NCI-H2029 treated with DMSO at 0.1 percent for 48 hours (cell line): ENCODE measurements at regions not wholly inside any gene's neighbourhood (a gene's known extent, or its start where the extent isn't known, plus 50 kb on each side); places are given as distances from the start of the nearest gene placed in this dataset.
"Not testable (repeated sequence)": the region's sequence is repeated elsewhere in the genome, so short reads cannot be mapped to it uniquely, and the experiment has no call there.

ENCODE experiments used
- DNase-seq: peaks from one replicate; lab custom pipeline; 2025; lab: John Stamatoyannopoulos, UW

- no peak for DNase-seq
Observed at GRCh38 chr9:80732506-80732905, 956.8 kb downstream of the TLE1 start.

DNA sequence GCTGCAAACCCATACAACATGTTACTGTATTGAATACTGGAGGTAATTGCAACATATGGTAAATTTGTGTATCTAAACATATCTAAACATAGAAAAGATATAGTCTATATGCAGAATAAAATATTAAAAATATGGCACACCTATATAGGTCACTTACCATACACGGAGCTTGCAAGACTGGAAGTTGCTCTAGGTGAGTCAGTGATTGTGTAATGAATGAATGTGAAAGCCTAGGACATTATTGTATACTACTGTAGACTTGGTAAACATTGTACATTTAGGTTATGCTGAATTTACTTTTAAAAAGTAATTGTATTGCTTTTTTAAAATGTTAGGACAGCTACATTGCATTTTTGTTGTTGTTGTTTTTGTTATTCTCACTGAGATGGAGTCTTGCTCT is 968.8 kb downstream of the TLE1 start:
- DNase-seq = no peak

GRCh38 chr9:80707120-80707519 is 982.2 kb downstream of the TLE1 start:
- DNase-seq = no peak

- DNase-seq = no peak
Observed at GRCh38 chr9:80701061-80701460, 988.3 kb downstream of the TLE1 start.

GRCh38 chr9:80699511-80699998 is 989.8 kb downstream of the TLE1 start:
- DNase-seq = no peak

DNA sequence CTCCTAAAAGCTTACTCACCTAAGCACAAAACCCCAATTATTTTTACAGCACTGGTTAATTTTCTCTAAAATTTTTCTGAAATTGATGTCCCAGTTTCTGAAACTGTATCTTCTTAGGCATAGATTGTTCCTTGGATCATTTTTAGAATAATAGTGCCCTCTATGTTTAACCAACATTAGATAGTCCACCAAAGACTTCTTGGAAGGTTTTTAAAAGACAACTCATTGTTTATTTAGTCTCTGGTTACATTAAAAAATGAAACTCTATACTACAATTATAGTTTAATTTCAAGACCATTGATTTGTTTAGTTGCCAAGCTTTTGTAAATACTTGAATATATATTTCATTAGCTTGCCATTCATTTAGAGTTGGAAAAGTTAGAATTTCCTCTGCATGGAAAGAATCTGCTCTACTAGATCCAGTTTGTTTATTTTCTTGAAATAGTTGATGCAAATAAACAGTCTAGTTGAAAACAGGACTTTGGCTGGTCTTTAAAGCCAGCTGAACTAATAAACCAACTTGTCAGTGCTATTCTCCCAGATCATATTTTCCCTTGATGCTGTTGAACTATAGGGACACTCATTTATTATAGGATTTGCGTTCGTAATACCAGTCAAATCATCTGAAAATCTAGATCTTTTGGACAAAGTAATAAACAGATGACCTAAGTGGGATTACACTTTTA is 990.5 kb downstream of the TLE1 start:
- DNase-seq = no peak

DNA sequence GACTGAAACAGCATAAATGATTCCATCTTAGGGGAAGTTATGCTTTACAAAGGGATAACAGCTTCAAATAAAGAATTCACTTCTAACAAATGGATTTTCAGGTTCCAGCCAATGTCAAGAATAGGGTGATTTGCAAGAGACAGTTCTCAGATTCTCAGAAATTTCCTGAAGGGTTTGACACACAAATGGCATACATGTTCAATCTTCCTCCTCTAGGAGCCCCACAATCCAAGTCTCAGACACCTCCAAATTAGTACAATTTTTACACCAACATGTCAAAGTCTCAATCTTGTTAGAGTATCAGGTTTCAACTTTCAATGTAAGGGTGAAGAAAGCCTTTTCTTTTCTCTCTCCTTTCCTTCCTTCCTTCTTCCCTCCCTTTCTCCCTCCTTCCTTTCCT is 996.6 kb downstream of the TLE1 start:
- DNase-seq = no peak

DNA sequence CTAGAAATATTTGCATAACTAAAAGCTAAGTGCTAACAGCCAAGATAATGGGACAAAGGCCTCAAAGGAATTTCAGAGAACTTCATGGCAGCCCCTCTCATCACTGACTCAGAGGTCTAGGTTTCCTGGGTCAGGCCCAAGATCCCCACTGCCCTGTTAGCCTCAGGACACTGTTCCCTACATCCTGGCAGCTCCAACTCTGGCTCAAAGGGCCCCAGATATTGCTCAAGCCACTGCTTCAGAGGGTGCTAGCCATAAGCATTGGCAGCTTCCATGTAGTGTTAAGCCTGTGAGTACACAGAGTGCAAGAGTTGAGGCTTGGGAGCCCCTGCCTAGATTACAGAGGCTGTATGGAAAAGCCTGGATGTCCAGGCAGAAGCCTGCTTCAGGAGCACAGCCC is 998.1 kb downstream of the TLE1 start:
- no peak for DNase-seq

- no peak for DNase-seq
Observed at GRCh38 chr9:80690349-80690939, 998.9 kb downstream of the TLE1 start.

DNA sequence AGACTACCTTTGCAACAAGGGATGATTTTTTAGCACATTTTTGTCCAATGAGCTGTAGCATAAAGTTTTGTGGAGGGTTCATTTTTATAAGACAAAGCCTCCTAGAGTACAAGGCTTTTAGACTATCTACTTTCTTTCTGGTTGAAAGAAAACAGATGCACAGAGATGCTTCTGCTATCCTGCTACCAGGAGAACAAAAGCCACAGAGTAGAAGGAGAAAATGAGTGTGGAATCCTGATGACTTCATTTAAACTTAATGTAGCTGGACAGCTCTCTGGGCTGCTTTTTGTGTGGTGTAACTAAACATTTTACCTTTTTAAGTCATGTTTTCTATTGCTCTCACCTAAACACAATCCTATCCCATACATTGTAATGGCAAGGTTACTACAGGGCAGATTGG is 1009.4 kb downstream of the TLE1 start:
- no peak for DNase-seq

DNA sequence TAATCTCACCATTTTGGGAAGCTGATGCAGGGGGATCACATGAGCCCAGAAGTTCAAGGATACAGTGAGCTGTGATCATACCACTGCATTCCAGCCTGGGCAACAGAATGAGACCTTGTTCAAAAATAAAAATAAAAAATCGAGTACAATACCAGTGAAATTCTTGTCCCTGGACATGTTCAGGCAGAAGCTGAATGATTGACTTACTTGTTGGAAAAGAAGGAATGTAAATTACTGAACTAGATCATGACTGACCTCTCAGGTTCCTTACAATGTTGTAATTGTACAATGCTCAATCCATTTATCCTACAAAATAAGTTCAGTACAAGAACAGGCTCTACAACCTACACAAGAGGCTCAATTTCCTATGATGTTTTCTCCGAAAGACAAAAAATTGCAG is 1010.4 kb downstream of the TLE1 start:
- no peak for DNase-seq

DNA sequence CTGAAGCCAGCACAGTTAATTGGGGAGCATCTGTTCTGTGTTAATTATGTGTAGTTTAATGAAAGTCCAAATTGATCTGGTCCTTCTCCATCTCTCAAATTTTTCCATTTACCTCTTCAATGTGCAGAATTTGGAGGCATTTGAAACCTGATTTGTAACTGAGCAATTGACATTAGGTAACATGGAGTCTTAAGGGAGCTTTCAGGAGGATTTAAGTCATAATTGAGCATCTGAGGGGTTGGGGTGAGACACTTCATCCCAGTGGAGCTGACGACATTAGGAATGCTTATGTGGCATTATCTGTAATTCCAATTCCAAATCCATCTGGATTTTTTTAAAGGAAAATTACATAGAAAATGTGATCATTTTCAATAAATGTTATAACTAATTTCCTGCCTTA is 1015.9 kb downstream of the TLE1 start:
- DNase-seq = no peak

GRCh38 chr9:80665479-80665878 is 1023.9 kb downstream of the TLE1 start:
- DNase-seq = no peak

DNA sequence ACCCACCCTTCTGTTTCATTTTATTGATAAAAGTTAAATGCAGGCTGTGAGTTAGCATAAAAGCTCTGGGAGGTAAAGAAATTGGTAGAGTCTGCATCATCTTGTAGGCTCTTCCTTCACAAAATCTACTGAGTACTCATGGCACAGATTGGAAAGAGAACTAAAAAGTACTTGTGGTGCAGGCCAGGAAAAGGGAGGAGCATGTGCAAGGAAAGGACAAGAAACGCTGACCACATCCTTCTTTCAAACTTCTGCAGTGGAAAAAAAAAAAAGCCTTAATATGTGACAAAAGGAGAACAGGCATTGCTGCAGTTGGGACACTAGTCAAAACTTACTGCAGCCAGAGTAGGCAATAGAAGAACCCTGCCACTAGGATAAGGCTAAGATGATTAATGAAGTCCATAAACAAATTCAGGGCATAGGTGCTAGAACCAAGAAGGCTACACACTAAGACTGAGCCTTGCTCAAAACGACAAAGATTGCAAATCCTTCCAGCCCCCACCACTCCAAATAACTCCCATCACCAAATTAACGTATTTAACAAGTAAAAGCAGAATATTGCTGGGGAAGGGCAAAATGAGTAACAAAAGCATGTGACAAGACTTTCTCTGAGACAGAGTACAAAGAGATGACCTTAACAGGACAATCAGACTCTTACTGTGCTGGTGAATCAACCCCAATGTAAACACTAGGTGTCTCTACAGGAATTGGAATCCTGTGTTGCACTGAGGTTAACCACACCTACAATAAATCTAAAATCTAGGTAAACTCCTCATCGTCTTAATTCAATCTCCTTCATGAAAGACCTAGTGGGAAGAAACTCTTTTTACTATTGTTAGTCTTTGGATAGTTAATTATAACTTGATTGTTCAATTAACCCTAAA is 1024.8 kb downstream of the TLE1 start:
- DNase-seq = no peak

- not testable (repeated sequence) for DNase-seq
Observed at GRCh38 chr9:80659751-80660150, 1029.6 kb downstream of the TLE1 start.

DNA sequence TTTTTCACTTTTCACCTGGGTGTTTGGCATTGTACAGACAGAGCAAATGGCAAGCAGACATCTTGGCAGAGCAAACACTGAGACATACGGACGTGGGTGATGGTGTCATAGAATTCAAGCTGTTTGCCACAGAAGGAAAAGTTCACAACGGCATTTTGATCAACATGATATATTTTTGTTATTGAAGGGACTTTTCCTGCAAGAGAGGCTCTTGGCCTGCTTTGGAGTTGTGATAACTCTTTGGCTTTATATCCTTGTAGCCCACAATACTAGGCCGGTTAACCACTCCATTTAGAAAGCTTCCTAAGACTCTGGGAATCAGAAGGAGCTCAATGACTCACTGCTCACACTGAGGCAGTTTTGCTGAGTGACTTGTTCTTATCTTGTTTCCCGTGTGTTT is 1038.3 kb downstream of the TLE1 start:
- no peak for DNase-seq

DNA sequence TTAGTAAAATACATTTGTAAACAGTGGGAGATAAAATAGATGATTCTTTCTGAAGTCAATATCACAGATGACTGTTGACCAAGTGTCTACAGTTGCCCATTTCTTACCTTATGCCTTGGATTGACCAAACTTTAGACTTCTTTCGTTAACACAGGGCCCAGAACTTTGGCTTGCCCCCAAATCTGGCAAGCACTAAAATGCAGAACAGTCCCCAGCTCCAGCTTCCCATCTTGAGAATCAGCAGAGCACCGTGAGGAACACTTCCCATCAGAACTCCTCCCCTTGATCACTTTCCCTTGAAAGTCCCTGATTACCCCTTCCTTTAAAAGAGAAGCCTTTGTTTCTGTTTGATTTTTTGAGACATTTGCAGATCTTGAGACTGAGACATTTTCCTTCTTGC is 1039.9 kb downstream of the TLE1 start:
- no peak for DNase-seq

- DNase-seq = no peak
Observed at GRCh38 chr9:80649001-80649420, 1040.3 kb downstream of the TLE1 start.

- no peak for DNase-seq
Observed at GRCh38 chr9:80648336-80648735, 1041.0 kb downstream of the TLE1 start.

DNA sequence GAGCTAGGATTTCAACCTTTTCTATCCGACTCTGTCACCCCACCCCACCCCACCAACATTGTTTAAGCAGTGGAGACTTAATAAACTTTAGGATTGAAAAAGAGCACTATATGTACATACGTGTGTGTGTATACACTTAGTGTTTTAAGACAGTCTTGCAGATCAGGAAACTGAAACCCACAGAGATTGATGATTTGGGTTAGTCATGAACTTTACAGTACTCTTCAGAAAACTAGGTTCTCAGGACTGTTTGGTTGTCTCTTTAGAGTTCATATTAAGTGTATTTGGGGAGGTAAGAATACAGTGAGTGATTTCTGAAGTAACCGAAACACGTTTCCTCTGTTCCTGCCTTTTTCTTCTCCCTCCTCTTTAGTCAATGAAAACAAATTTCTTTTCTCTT is 1043.1 kb downstream of the TLE1 start:
- DNase-seq = no peak

DNA sequence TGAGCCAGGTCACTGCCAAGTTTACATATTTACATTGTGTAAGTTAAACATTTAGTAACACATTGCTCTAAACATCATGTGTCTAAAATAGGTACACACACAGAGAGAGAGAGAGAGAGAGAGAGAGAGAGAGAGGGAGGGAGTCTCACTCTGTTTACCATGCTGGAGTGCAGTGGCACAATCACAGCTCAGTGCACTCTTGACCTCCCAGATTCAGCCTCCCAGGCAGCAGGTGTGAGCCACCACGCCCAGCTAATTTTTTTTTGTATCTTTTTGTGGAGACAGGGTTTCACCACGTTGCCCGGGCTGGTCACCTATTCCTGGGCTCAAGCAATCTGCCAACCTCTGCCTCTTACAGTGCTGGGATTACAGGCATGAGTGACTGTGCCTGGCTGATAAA is 1045.3 kb downstream of the TLE1 start:
- no peak for DNase-seq

DNA sequence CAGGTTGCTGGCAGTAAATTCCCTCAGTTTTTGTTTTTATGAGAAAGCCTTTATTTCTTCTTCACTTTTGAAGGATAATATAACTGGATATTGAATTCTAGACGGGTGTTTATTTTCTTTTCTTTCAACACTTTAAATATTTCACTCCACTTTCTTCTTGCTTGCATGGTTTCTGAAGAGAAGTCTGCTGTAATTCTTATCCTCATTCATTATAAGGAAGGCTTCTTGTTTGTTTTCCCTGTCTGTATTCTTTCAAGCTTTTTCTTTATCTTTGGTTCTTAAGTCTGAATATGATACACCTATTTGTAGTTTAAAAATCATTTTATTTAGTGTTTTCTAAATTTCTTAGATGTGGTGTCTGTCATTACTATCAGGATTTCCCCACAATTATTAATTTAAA is 1054.3 kb downstream of the TLE1 start:
- no peak for DNase-seq

GRCh38 chr9:80632041-80632440 is 1057.3 kb downstream of the TLE1 start:
- DNase-seq = no peak
